Thyroid gland (tissue), 4 donors: ENCODE measurements at regions not wholly inside any gene's neighbourhood (a gene's known extent, or its start where the extent isn't known, plus 50 kb on each side); places are given as distances from the start of the nearest gene placed in this dataset.

Experiments
- DNase-seq, 2 donors: peaks; one replicate each; pipeline ENCODE4 v3.0.0-alpha.2; 2019
- H3K27ac ChIP-seq, 3 donors: fragments of 200-600 bp; sonication (generic); 1 replicate in 2 of 3; 2 replicates in 1 of 3; pipeline ENCODE4 v1.5.1; 2016 to 2019; ENCODE audit warnings: mild to moderate bottlenecking in 1 of 3, moderate library complexity in 1 of 3
- H3K27me3 ChIP-seq: fragments of 200-600 bp; sonication (generic); one replicate; pipeline ENCODE4 v1.5.1; 2019
- H3K36me3 ChIP-seq, 2 donors: fragments of 200-600 bp; sonication (generic); one replicate each; pipeline ENCODE4 v1.5.1; 2016 to 2019
- H3K4me1 ChIP-seq, 2 donors: fragments of 200-600 bp; sonication (generic); one replicate each; pipeline ENCODE4 v1.5.1; 2017 to 2019
- H3K4me3 ChIP-seq, 3 donors: fragments of 200-600 bp; sonication (generic); replicated peaks in 1 of 3; 1 replicate in 2 of 3; 2 replicates in 1 of 3; pipeline ENCODE4 v1.5.1; 2016; ENCODE audit warnings: mild to moderate bottlenecking in 1 of 3
- H3K9me3 ChIP-seq: fragments of 200-600 bp; sonication (generic); one replicate; pipeline ENCODE4 v1.5.1; 2017
- CTCF ChIP-seq, 6 experiments: fragments of 200-600 bp in 3 of 6; fragments of 450-650 bp in 3 of 6; sonication (generic) in 3 of 6; IDR thresholded peaks; one replicate each; pipeline ENCODE4 v1.5.1; 2016 to 2019; ENCODE audit warnings: antibody characterized with exemption in 6 of 6, mild to moderate bottlenecking in 2 of 6, inconsistent platforms in 1 of 6, moderate library complexity in 1 of 6
- POLR2A ChIP-seq, 2 donors: fragments of 450-650 bp; IDR thresholded peaks; one replicate each; pipeline ENCODE4 v1.6.1; 2017; ENCODE audit warnings: antibody characterized with exemption in 2 of 2, mild to moderate bottlenecking in 2 of 2, moderate library complexity in 1 of 2
- WGBS, 2 donors: methylation state at CpG; one replicate each; pipeline ENCODE4 v1.1.5; 2017; 5-methylcytosine and 5-hydroxymethylcytosine counted together
- intact Hi-C: fragments of 100-400 bp; cut with DNase I; formaldehyde crosslinking; loops from one replicate; pipeline ENCODE4 v1.15.1; 2023

- no peaks in the 10 kb centered on the region for H3K27me3 ChIP-seq
- no peaks in the 10 kb centered on the region for H3K4me1 ChIP-seq
- no peak for DNase-seq
- H3K27ac ChIP-seq: no peak overlapping the region
- intact Hi-C loops: no loop called here
- TF ChIP-seq POLR2A (IDR thresholded peaks at IDR 0.05): no peak
- no peaks in the 10 kb centered on the region for H3K36me3 ChIP-seq
- no peaks in the 10 kb centered on the region for H3K9me3 ChIP-seq
- H3K4me3 ChIP-seq: no peak overlapping the region
Observed at GRCh38 chr2:138182937-138183312, 218.7 kb downstream of the HNMT start.

- Histone ChIP-seq H3K36me3 (no peaks in the 10 kb centered on the region), H3K9me3 (no peaks in the 10 kb centered on the region), H3K4me3 (no peak overlapping the region), H3K4me1 (no peaks in the 10 kb centered on the region), H3K27me3 (no peaks in the 10 kb centered on the region), H3K27ac (no peak overlapping the region)
- 73 to 81% methylated on average over 2 of the region's 2 CpGs for WGBS, 2 donors
- intact Hi-C loops: no loop called here
- no peak for DNase-seq
- TF ChIP-seq CTCF (IDR thresholded peaks at IDR 0.05): no peak
- TF ChIP-seq POLR2A (IDR thresholded peaks at IDR 0.05): no peak
Observed at GRCh38 chr2:138183705-138184104, 219.4 kb downstream of the HNMT start.

GRCh38 chr2:138184428-138184827 is 220.2 kb downstream of the HNMT start:
- WGBS, 2 donors: 88 to 92% methylated on average over 1 of the region's 1 CpG
- Histone ChIP-seq H3K36me3 (no peaks in the 10 kb centered on the region), H3K27ac (no peak overlapping the region), H3K4me1 (no peaks in the 10 kb centered on the region), H3K4me3 (no peak overlapping the region), H3K27me3 (no peaks in the 10 kb centered on the region), H3K9me3 (no peaks in the 10 kb centered on the region)
- intact Hi-C loops: no loop called here
- no peak for DNase-seq
- TF ChIP-seq CTCF (IDR thresholded peaks at IDR 0.05) (no peak), POLR2A (IDR thresholded peaks at IDR 0.05) (no peak)

- Histone ChIP-seq H3K9me3 (no peaks in the 10 kb centered on the region), H3K4me3 (no peak overlapping the region), H3K4me1 (no peaks in the 10 kb centered on the region), H3K27ac (no peak overlapping the region), H3K36me3 (no peaks in the 10 kb centered on the region), H3K27me3 (no peaks in the 10 kb centered on the region)
- no peak for DNase-seq
- WGBS, 2 donors: 91 to 93% methylated on average over 5 of the region's 5 CpGs
- TF ChIP-seq POLR2A (IDR thresholded peaks at IDR 0.05) (no peak), CTCF (IDR thresholded peaks at IDR 0.05) (no peak)
- intact Hi-C loops: no loop called here
Observed at GRCh38 chr2:138185827-138186226, 221.6 kb downstream of the HNMT start.

- TF ChIP-seq POLR2A (IDR thresholded peaks at IDR 0.05) (no peak), CTCF (IDR thresholded peaks at IDR 0.05) (no peak)
- intact Hi-C loops: no loop called here
- DNase-seq: no peak
- Histone ChIP-seq H3K9me3 (no peaks in the 10 kb centered on the region), H3K36me3 (no peaks in the 10 kb centered on the region), H3K27me3 (no peaks in the 10 kb centered on the region), H3K27ac (no peak overlapping the region), H3K4me1 (no peaks in the 10 kb centered on the region), H3K4me3 (no peak overlapping the region)
- 88 to 91% methylated on average over 5 of the region's 5 CpGs for WGBS, 2 donors
Observed at GRCh38 chr2:138187221-138187620, 222.9 kb downstream of the HNMT start.

GRCh38 chr2:138190999-138191398 is 226.7 kb downstream of the HNMT start:
- DNase-seq: no peak
- intact Hi-C loops: no loop called here
- no peak overlapping the region for H3K27ac ChIP-seq
- WGBS, 2 donors: 93 to 94% methylated on average over 2 of the region's 2 CpGs
- TF ChIP-seq CTCF (IDR thresholded peaks at IDR 0.05): no peak
- no peak overlapping the region for H3K4me3 ChIP-seq
- no peaks in the 10 kb centered on the region for H3K4me1 ChIP-seq
- no peaks in the 10 kb centered on the region for H3K9me3 ChIP-seq
- no peaks in the 10 kb centered on the region for H3K27me3 ChIP-seq
- H3K36me3 ChIP-seq: no peaks in the 10 kb centered on the region
